A549 (cell line): ENCODE measurements at regions not wholly inside any gene's neighbourhood (a gene's known extent, or its start where the extent isn't known, plus 50 kb on each side); places are given as distances from the start of the nearest gene placed in this dataset.

Source experiments
- ATAC-seq, 2 experiments: fragments of 200-7000 bp in 1 of 2; fragments of >200 bp in 1 of 2; cut with Nextera tagmentation in 1 of 2; cut with Tn5 transposase in 1 of 2; 3 replicates each; pipeline versions ENCODE4 v1.8.0 to v1.9.1; 2018 to 2020; ENCODE audit warnings: mild to moderate bottlenecking in 1 of 2, moderate library complexity in 1 of 2
- CTCF ChIA-PET: fragments of 300-600 bp; sonication (Branson Sonifier 250); formaldehyde crosslinking; extraction: SDS; loops from one replicate; lab custom pipeline; 2021; ENCODE audit warnings: antibody characterized with exemption, inconsistent platforms; lab: Yijun Ruan, JAX
- POLR2A ChIA-PET: fragments of 350-600 bp; formaldehyde crosslinking; extraction: SDS; loops from one replicate; lab custom pipeline; 2021; ENCODE audit warnings: antibody characterized with exemption, inconsistent platforms; lab: Yijun Ruan, JAX
- DNase-seq, 2 experiments: peaks; one replicate each; pipeline versions ENCODE4 v3.0.0 to v3.0.0-alpha.2; 2011 to 2016; ENCODE audit warnings: low read depth in 1 of 2, low spot score in 1 of 2
- FAIRE-seq: peaks from 2 replicates; lab custom pipeline; 2011; peaks lifted over from hg19 to GRCh38; lab: Jason Lieb, UNC
- H3K27ac ChIP-seq, 2 experiments: fragments of >200 bp; sonication (Bioruptor Twin); formaldehyde crosslinking; 3 replicates each; pipeline ENCODE4 v1.5.1; 2016 to 2017
- H3K4me1 ChIP-seq: fragments of >200 bp; sonication (Bioruptor Twin); formaldehyde crosslinking; 3 replicates; pipeline ENCODE4 v1.6.1; 2016
- H3K4me2 ChIP-seq: fragments of >200 bp; sonication (Bioruptor Twin); formaldehyde crosslinking; 3 replicates; pipeline ENCODE4 v1.6.1; 2016
- H3K4me3 ChIP-seq: fragments of >200 bp; sonication (Bioruptor Twin); formaldehyde crosslinking; 3 replicates; pipeline ENCODE4 v1.5.1; 2016
- H3K9me3 ChIP-seq: fragments of >200 bp; sonication (Bioruptor Twin); formaldehyde crosslinking; 3 replicates; pipeline ENCODE4 v1.6.1; 2016
- CBX8 ChIP-seq: fragments of 200-600 bp; sonication (generic); IDR thresholded peaks from 2 replicates; pipeline ENCODE4 v1.6.1; 2016
- CEBPB ChIP-seq, 2 experiments: fragments of >200 bp in 1 of 2; sonication (Bioruptor Twin) in 1 of 2; formaldehyde crosslinking in 1 of 2; IDR thresholded peaks; 2 replicates each; pipeline ENCODE4 v1.6.1; 2012 to 2016
- CTCF ChIP-seq: fragments of >200 bp; sonication (Bioruptor Twin); formaldehyde crosslinking; IDR thresholded peaks from 3 replicates; pipeline ENCODE4 v1.5.1; 2016
- EHF ChIP-seq: fragments of 250-450 bp; sonication (Bioruptor Pico); IDR thresholded peaks from 2 replicates; pipeline ENCODE4 v1.5.0; 2020; ENCODE audit warnings: mild to moderate bottlenecking
- ELK1 ChIP-seq: fragments of 150-350 bp; IDR thresholded peaks from 2 replicates; pipeline ENCODE4 v1.6.1; 2014; ENCODE audit warnings: low read depth, mild to moderate bottlenecking, low read length
- EP300 ChIP-seq, 2 experiments: fragments of >200 bp; sonication (Bioruptor Twin); formaldehyde crosslinking; IDR thresholded peaks; 2 replicates in 1 of 2; 3 replicates in 1 of 2; pipeline ENCODE4 v1.6.1; 2016 to 2017
- FOSL2 ChIP-seq, 2 experiments: fragments of 450-650 bp in 1 of 2; fragments of >200 bp in 1 of 2; sonication (Bioruptor Twin) in 1 of 2; formaldehyde crosslinking; IDR thresholded peaks; 2 replicates each; pipeline versions ENCODE4 v1.5.0 to v1.6.1; 2016 to 2020; ENCODE audit warnings: mild to moderate bottlenecking in 1 of 2, moderate library complexity in 1 of 2
- GATA3 ChIP-seq: IDR thresholded peaks from 2 replicates; pipeline ENCODE4 v1.6.1; 2012; ENCODE audit warnings: borderline replicate concordance
- HES2 ChIP-seq: fragments of >200 bp; sonication (Bioruptor Twin); formaldehyde crosslinking; IDR thresholded peaks from 2 replicates; pipeline ENCODE4 v1.6.1; 2016
- HMGXB4 ChIP-seq: fragments of 250-450 bp; sonication (Bioruptor Pico); IDR thresholded peaks from 2 replicates; pipeline ENCODE4 v1.5.0; 2021; ENCODE audit warnings: mild to moderate bottlenecking, moderate library complexity, borderline replicate concordance
- HOXA7 ChIP-seq: fragments of 250-450 bp; sonication (Bioruptor Pico); IDR thresholded peaks from 2 replicates; pipeline ENCODE4 v1.5.0; 2020; ENCODE audit warnings: mild to moderate bottlenecking, moderate library complexity
- JUN ChIP-seq, 2 experiments: fragments of >200 bp; sonication (Bioruptor Twin); formaldehyde crosslinking; IDR thresholded peaks; 2 replicates in 1 of 2; 3 replicates in 1 of 2; pipeline ENCODE4 v1.6.1; 2016 to 2017
- JUNB ChIP-seq: fragments of >200 bp; sonication (Bioruptor Twin); formaldehyde crosslinking; IDR thresholded peaks from 2 replicates; pipeline ENCODE4 v1.6.1; 2016
- KDM5A ChIP-seq: fragments of 200-600 bp; sonication (generic); IDR thresholded peaks from 2 replicates; pipeline ENCODE4 v1.6.1; 2016; ENCODE audit warnings: antibody characterized with exemption, mild to moderate bottlenecking
- MAFK ChIP-seq: fragments of 450-650 bp; IDR thresholded peaks from 2 replicates; pipeline ENCODE4 v1.6.1; 2014; ENCODE audit not compliant: partially characterized antibody
- PBX3 ChIP-seq: IDR thresholded peaks from 2 replicates; pipeline ENCODE4 v1.6.1; 2012
- PHF8 ChIP-seq: fragments of 200-600 bp; sonication (generic); IDR thresholded peaks from 2 replicates; pipeline ENCODE4 v1.6.1; 2016; ENCODE audit warnings: low read depth, mild to moderate bottlenecking, antibody characterized with exemption, moderate library complexity, borderline replicate concordance
- RAD21 ChIP-seq, 2 experiments: fragments of >200 bp in 1 of 2; sonication (Bioruptor Twin) in 1 of 2; formaldehyde crosslinking in 1 of 2; IDR thresholded peaks in 1 of 2; conservative IDR thresholded peaks in 1 of 2; 2 replicates in 1 of 2; 3 replicates in 1 of 2; pipeline ENCODE4 v1.6.1; 2012 to 2018; ENCODE audit warnings: inconsistent platforms in 1 of 2
- REST ChIP-seq: fragments of 200-600 bp; sonication (generic); IDR thresholded peaks from 2 replicates; pipeline ENCODE4 v1.6.1; 2016; ENCODE audit warnings: antibody characterized with exemption, mild to moderate bottlenecking, moderate library complexity
- SREBF2 ChIP-seq: fragments of 450-650 bp; IDR thresholded peaks from 2 replicates; pipeline ENCODE4 v1.6.1; 2014; ENCODE audit warnings: mild to moderate bottlenecking, moderate library complexity
- TP53 ChIP-seq: fragments of 250-450 bp; sonication (Bioruptor Pico); IDR thresholded peaks from 2 replicates; pipeline ENCODE4 v1.5.0; 2021; ENCODE audit warnings: mild to moderate bottlenecking, moderate library complexity
- USF2 ChIP-seq: fragments of 450-650 bp; IDR thresholded peaks from 2 replicates; pipeline ENCODE4 v1.6.1; 2014; ENCODE audit warnings: antibody characterized with exemption
- ZC3H11A ChIP-seq: fragments of 450-650 bp; IDR thresholded peaks from 2 replicates; pipeline ENCODE4 v1.6.1; 2014; ENCODE audit warnings: antibody characterized with exemption, mild to moderate bottlenecking
- ZFP36 ChIP-seq: fragments of 450-650 bp; IDR thresholded peaks from 2 replicates; pipeline ENCODE4 v1.6.1; 2014; ENCODE audit warnings: borderline replicate concordance; ENCODE audit not compliant: partially characterized antibody
- WGBS: methylation state at CpG from one replicate; pipeline ENCODE4 v1.1.6; 2017; ENCODE audit errors: missing lambda C conversion rate; 5-methylcytosine and 5-hydroxymethylcytosine counted together

- 83% methylated on average over 4 of the region's 4 CpGs for WGBS
- no peak for FAIRE-seq
- Histone ChIP-seq H3K9me3 (peaks cover 3% of the 10 kb centered on the region; the same call in 1 of the 3 replicates), H3K4me3 (no peak overlapping the region), H3K4me2 (no peak overlapping the region), H3K4me1 (peaks cover 32% of the 10 kb centered on the region), H3K27ac (no peak overlapping the region; a peak in 1 of 6 replicates)
- DNase-seq = no peak
- ChIA-PET CTCF (no interaction called here), POLR2A (no interaction called here)
- no peak for ATAC-seq
- TF ChIP-seq PHF8 (no peak), ELK1 (no peak), PBX3 (no peak), USF2 (no peak), ZFP36 (no peak), SREBF2 (no peak), KDM5A (no peak), ZC3H11A (no peak), RAD21 (conservative IDR thresholded peaks at IDR 0.05 in 1 of 2, IDR thresholded peaks at IDR 0.05 in 1 of 2) (no peak), CTCF (no peak), EHF (CRISPR knock-in tag) (no peak), HES2 (no peak), GATA3 (no peak), HMGXB4 (no peak)
These were observed 521.7 kb upstream of the ANKRD30A start for GRCh38 chr10:36603688-36604087.

GRCh38 chr10:36602374-36602773, 523.0 kb upstream of the ANKRD30A start:
- ChIA-PET CTCF (no interaction called here), POLR2A (no interaction called here)
- no peak for TF ChIP-seq FOSL2 (IDR thresholded peaks at IDR 0.05)
- TF ChIP-seq FOSL2 (CRISPR knock-in tag; IDR thresholded peaks at IDR 0.05) = peak; percentile 48
- TF ChIP-seq EP300 (IDR thresholded peaks at IDR 0.05) = 0 out of 5 replicates have a peak, but pooled peaks of 1 of the 2 experiments have one; percentile 13
- TF ChIP-seq JUNB = peak; percentile 55
- TF ChIP-seq CBX8 = no peak
- TF ChIP-seq REST = no peak
- TF ChIP-seq MAFK = peak; percentile 31
- no peak for TF ChIP-seq USF2
- no peak for TF ChIP-seq TP53 (CRISPR knock-in tag)
- TF ChIP-seq CEBPB (IDR thresholded peaks at IDR 0.05) = peak in 1 of 2 experiments; percentile 25; a peak in 1 of 4 replicates
- no peak for TF ChIP-seq HOXA7 (CRISPR knock-in tag)
- TF ChIP-seq JUN (IDR thresholded peaks at IDR 0.05) = no peak
- no peak for TF ChIP-seq SREBF2
- DNase-seq (peak; percentile 10 to 31), ATAC-seq (no peak; a peak in 1 of 6 replicates), FAIRE-seq (no peak)
- peaks cover 3% of the 10 kb centered on the region; the same call in 1 of the 3 replicates for H3K9me3 ChIP-seq
- H3K4me3 ChIP-seq = no peak overlapping the region
- WGBS = 4% methylated on average over 4 of the region's 4 CpGs
- peaks cover 22% of the 10 kb centered on the region for H3K4me1 ChIP-seq
- peak overlapping the region; percentile 52 for H3K4me2 ChIP-seq
- peak overlapping the region; percentile 15 to 40; a peak in 2 of 6 replicates for H3K27ac ChIP-seq
